SK-N-SH (cell line): ENCODE measurements at regions not wholly inside any gene's neighbourhood (a gene's known extent, or its start where the extent isn't known, plus 50 kb on each side); places are given as distances from the start of the nearest gene placed in this dataset.

Experiments used
- CHD2 ChIP-seq: fragments of 150-350 bp; IDR thresholded peaks from 2 replicates; pipeline ENCODE4 v1.6.1; 2018; ENCODE audit warnings: low read length; ENCODE audit not compliant: partially characterized antibody
- CTCF ChIP-seq: fragments of 200-600 bp; sonication (generic); IDR thresholded peaks from 2 replicates; pipeline ENCODE4 v1.6.1; 2017; ENCODE audit warnings: antibody characterized with exemption, mild to moderate bottlenecking, moderate library complexity
- EP300 ChIP-seq, 2 experiments: IDR thresholded peaks; 2 replicates each; pipeline versions ENCODE4 v1.4.0 to v1.6.1; 2012; ENCODE audit warnings: borderline replicate concordance in 1 of 2, low read depth in 1 of 2, low read length in 1 of 2
- MAX ChIP-seq: IDR thresholded peaks from 2 replicates; pipeline ENCODE4 v1.4.0; 2012; ENCODE audit warnings: low read depth
- REST ChIP-seq: IDR thresholded peaks from 2 replicates; pipeline ENCODE4 v1.6.1; 2012; ENCODE audit warnings: mild to moderate bottlenecking, low read depth, low read length, moderate library complexity
- RXRA ChIP-seq: IDR thresholded peaks from 2 replicates; pipeline ENCODE4 v1.4.0; 2012; ENCODE audit warnings: low read depth, mild to moderate bottlenecking, borderline replicate concordance
- TAF1 ChIP-seq: IDR thresholded peaks from 2 replicates; pipeline ENCODE4 v1.6.1; 2012; ENCODE audit warnings: low read depth, mild to moderate bottlenecking, low read length, moderate library complexity, borderline replicate concordance
- TCF12 ChIP-seq: IDR thresholded peaks from 2 replicates; pipeline ENCODE4 v1.4.0; 2012
- USF1 ChIP-seq: IDR thresholded peaks from 2 replicates; pipeline ENCODE4 v1.4.0; 2012; ENCODE audit warnings: low read depth, borderline replicate concordance
- ZBTB33 ChIP-seq: IDR thresholded peaks from 2 replicates; pipeline ENCODE4 v1.4.0; 2012; ENCODE audit warnings: low read depth, borderline replicate concordance

GRCh38 chr4:176569301-176569700, 223.4 kb downstream of the VEGFC start:
- TF ChIP-seq CTCF (peak; percentile 16; the same call in 1 of the 2 replicates), MAX (no peak), EP300 (IDR thresholded peaks at IDR 0.05; ENCODE audit: borderline replicate concordance in 1 of 2, low read depth in 1 of 2, low read length in 1 of 2) (no peak), ZBTB33 (no peak), USF1 (no peak), REST (no peak), TAF1 (no peak), RXRA (no peak), TCF12 (no peak), CHD2 (no peak)
